GM11168 (cell line): ENCODE measurements at regions not wholly inside any gene's neighbourhood (a gene's known extent, or its start where the extent isn't known, plus 50 kb on each side); places are given as distances from the start of the nearest gene placed in this dataset.

Source experiments
- in situ Hi-C: fragments of 300-500 bp; cut with MboI; formaldehyde crosslinking; loops from one replicate; pipeline ENCODE4 v1.12.0; 2022; ENCODE audit warnings: low sequenced_read_pairs; ENCODE audit not compliant: unreplicated experiment

DNA sequence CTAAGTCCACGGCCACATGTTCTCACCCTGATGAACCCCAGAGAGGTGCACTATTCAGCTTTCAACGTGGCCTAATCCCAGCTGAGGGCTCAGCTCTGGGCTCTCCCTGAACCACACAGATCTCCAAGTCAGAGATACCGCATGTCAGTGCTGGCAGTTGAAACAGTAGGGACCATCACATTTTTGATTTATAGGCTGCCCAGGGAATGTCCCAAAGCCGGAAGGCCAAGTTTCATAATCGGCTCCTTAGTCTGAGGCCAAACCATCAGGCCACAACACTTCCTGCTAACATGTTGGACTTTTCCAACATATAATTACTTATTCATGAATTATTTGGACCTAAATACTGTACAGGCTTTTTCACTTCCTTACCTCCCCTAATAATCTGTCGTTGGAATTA is 91.9 kb upstream of the KLHL29 start:
- in situ Hi-C loops, result no loop called here

DNA sequence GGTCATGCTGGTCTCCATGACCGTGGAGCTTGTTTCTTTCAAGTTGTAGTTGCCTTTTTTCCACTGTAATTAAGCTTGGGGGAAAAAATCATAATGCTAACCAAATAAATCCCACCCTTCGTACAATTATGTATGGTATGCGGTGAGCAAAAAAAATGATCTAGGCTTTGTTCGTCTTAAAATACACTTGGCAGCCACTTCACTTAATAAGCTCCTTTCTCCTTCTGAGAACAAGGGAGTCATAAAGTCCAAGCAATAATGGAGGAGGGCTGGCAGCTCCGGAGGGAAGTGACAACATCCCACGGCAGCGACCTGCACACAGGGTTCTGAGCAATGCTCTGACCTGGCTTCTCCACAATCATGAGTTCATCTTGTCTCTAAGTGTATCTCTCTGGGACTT is 91.2 kb upstream of the KLHL29 start:
- in situ Hi-C loops, result no loop called here

DNA sequence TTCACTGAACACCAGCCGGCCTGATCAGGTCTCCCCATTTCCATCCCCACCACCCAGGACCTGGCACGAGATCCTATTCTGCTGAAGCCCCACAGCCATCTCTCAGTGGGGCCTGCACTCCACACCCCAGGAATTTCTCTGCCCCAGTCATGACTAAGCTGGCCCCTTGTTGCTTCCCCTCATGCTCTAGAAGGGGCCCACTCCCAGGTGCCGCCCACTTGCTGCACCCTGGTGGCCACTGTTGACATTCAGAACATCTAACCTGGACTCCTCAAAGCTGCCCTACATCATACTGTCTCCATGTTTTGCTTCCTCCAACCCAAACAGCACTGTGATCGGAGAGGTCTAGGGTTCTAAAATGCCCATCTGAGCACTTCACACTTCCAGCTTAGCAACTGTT is 90.7 kb upstream of the KLHL29 start:
- in situ Hi-C loops, result no loop called here

DNA sequence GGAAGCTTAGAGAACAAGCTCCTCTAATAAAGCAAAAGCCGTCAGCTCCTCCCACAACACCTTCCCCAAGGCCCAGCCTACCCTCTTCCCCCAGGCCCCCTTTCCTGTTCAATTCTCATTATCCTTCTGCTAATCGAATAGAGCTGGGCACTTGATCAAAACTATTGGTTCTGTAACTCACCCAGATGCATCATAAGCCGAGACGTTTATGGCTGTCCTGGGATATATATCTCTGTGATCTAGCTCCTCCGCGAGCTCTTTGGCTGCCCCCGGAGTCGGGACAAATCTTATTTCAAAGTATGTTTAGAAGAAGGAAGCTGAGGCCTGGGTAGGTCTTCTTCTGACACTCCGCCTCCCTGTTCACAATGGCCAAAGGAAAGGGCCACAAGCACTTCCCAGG is 88.3 kb upstream of the KLHL29 start:
- in situ Hi-C loops, result no loop called here

DNA sequence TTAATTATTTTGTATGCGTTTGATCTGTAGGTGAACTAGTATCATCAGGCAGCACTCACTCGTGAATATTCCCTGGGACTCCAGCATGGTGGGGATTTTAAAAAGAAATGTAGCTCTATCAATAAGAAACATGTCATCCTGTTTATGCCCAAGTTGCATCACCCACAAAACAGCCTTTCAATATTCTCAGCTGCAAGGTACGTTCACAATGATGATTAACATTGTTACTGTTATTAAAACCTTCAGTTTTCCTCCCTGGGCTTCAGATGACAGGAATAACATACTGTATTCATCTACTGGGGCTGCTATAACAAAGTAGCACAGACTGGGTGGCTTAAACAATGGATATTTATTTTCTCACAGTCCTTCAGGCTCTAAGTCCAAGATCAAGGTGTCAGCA is 87.9 kb upstream of the KLHL29 start:
- in situ Hi-C loops, result no loop called here

DNA sequence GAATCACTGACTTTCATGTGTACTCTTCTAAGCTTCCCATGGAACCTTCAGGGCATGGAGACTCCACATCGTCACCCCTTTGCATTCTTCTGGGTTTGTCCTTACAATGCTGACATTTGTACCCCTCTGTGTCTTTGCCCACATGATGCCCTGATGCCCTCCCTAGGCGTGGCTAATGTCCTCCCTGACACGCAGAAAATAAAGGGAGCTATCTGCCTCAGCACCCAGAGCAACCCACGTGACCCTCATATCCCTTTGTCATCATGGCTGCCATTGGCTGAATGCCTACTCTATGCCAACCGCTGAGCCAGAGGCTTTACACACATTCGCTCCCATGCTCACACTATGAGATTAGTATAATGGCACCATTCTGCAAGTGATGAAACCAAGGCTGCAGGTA is 86.4 kb upstream of the KLHL29 start:
- in situ Hi-C loops, result no loop called here

DNA sequence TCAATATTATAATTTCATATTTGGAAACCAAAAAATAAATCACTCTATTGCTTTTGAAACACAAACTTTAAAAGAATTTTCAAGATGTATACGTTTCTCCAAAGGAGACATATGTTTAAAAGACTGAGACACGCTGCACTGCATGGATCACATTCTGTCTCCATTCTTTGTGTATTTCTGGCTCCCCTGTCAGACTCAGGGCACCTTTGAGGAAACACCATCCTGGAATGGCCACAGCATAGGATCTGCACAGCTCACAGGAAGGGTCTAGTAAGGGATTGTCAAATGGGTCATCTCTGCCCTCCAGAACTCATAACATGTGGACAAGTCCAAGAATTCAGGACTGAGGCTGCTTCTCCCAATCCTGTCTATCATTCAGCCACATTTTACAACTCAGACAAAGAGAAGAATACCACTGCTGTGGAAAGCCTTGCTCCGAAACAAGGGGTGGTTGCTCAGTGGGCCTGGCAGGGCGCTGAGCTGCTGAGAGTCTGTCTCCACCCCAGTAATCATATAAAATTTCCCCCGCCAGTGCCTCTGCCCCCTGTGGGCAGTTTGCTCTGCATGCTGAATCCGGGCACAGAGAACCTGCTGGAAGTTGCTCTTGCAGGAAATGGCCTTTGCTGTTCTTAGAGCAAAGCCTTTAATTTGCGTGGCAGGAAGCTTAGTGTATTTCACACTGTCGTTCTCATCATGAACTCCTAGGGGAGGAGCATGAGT is 85.3 kb upstream of the KLHL29 start:
- in situ Hi-C loops, result no loop called here

DNA sequence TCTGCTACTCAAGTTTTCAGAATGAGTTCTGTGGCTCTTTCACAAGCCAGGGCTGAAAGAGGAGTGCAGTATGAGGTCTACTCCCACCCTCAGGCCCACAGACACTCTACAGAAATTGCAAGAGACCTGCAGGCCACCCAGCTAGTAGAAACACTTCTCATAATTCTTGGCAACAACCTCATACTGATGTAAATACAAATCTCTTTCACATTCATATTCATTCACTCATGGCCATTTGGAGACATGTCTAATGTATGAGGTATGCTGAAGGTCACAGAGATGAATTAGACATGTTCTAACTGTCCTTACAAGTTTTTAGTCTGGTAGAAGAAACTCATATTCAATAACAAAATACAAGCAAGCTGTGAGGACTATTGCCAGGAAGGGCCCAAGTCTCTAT is 83.8 kb upstream of the KLHL29 start:
- in situ Hi-C loops, result no loop called here

DNA sequence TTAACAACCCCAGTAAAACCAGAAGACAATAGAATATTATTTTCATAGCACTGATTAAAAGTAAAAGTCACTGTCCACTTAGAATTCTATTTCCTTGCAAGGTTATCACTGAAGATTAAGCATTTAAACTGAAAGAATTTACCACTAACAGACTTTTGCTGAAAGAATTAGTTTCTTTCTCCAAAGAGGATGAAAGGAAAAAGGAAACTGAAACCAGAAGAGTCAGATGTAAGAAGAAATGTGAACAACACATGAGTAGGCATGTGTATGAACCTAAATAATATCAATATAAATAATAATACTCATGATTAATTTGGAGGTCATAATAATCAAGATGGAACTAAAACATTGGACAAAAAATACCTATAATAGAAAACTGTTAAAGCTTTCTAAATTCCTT is 82.4 kb upstream of the KLHL29 start:
- in situ Hi-C loops, result no loop called here

DNA sequence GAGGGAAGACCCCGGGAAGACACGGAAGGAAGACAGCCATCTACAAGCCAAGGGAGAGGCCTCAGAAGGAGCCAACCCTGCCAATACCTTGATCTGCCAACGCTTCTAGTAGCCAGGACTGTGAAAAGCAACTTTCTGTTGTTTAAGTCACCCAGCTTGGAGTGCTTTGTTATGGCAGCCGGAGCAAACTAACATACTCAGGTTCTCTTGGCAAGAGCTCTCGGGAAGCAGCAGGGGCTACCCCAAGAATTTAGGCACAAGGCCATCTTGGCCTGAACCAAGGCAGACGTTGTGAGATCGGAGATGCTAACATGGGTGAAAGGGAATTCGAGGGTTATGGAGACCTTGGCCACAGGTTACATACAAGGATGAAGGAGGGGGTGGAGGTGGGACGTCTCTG is 78.6 kb upstream of the KLHL29 start:
- in situ Hi-C loops, result no loop called here

DNA sequence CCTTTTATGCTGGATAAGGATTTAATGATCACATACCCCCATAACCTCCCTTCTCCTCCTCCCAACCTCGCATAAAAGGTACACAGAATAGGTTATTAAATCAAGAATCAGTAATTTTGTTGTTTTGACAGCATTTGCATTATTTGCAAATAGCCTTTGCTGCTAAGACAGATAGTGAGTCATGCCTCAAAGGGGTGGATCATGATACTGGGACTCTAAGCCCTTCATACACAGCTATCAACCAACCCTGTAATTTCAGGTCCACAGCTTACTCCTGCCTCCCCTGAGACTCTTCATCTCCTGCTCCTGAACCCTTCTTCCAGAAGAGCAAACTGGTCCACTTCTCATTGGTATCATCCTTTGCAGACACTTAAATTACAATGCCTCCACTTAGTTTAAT is 73.8 kb upstream of the KLHL29 start:
- in situ Hi-C loops, result no loop called here

DNA sequence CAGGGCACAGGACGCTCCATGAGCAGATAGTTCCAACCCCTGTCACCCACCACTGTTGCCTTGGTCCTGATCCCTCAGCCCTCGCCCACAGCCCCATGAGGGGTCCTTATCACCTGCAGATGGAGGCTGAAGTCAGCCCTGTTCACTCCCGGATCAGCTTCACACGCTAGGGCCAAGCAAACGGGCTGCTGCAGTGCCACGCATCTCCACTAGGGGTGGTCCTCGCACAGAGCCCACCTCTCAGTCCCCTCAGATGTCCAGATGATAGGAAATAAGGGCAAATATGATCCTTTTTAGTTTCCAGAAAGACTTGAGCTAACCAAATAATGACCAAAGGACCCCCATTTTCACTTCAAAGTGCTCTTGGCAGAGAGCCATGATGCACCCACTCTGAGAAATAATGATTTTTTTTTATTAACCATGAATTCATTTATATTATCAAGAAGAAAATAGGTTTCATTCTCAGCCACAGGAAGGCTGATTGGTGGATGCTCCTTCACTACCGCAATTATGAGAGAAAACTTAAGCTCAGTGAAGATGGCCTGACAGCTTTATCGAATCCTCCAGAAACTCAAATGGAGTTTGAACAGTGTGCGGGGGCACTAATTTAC is 71.9 kb upstream of the KLHL29 start:
- in situ Hi-C loops, result no loop called here

DNA sequence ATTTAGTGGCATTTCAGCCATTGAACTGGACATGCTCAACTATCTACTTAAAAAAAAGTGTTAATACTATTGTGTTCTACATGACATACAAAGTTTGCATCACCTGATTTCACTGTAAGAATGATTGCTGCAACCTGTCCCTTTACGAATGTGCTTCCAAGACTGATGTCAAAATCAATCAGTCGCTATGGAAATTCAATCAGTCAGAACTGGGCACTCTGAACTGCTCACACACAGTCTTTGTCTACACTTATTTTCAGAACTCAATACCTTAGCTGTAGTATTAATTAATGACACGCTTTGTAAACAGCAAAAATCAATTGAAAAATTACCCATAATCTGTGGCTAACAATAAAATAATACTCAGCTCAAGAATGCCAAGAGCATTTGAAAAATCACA is 70.3 kb upstream of the KLHL29 start:
- in situ Hi-C loops, result no loop called here

DNA sequence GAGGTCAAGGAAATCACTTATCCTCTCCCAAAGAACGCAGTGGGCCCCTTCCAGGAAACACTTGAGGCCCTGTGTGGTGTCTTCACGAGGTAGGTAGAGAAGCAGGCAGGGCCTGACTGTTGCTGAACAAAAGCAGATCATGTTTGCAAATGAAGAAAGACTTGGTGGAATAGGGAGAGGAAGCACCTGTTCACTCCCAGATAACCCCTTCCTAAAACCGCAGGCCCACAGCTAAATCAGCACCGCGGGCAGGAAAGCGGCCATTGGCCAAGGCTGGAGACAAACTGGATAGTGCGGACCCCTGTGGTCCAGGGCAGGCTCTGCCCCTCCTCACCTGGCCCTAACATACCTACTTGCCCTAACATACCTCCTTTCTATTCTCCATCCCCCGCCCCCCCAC is 64.9 kb upstream of the KLHL29 start:
- in situ Hi-C loops, result no loop called here

DNA sequence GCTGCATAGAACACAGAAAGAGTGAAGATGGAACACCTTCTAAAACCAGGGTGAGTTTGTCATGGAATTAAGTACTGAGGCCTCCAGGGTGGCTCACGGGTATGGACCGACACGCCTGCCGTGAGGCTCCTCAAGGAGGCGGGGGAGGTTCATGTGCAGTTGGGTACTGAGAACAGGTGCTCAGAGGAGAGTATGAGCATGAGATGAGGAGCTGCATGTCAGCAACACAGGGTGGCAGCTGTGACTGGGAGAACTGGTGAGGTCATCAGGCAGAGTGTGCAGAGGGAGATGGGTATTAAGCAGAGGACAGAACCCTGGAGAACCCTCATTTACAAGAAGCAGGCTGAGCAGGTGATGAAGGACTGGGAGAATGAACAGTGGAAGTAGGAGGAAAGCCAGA is 63.2 kb upstream of the KLHL29 start:
- in situ Hi-C loops, result no loop called here

DNA sequence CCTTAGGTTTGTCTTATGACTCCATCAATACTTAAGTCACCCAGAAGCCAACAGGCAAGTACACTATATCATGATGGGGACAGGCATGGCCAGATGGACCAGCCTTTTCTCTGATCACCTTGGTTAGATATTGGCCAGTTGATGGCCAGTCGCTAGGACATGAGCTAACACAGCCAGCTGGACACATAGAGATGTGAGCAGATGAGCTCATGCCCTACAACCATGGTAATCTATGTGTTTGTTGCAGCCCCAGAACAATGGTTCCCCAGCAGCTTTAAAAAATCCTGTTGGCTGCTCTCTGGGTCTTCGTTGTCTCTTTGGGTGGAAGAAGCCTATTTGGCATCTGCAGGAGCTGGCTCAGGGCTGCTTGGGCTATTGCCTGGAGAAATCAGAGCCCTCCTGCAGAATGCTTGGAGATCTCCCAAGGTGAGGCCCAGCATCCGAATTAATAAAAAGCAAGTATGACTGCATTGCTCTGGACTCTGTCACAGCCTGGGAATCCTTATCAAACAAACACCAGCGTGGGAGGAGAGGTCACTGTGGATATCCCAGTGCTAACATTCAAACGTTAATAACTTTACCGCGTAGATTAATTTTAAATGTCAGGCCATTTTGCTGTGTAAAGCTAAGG is 62.3 kb upstream of the KLHL29 start:
- in situ Hi-C loops, result no loop called here

DNA sequence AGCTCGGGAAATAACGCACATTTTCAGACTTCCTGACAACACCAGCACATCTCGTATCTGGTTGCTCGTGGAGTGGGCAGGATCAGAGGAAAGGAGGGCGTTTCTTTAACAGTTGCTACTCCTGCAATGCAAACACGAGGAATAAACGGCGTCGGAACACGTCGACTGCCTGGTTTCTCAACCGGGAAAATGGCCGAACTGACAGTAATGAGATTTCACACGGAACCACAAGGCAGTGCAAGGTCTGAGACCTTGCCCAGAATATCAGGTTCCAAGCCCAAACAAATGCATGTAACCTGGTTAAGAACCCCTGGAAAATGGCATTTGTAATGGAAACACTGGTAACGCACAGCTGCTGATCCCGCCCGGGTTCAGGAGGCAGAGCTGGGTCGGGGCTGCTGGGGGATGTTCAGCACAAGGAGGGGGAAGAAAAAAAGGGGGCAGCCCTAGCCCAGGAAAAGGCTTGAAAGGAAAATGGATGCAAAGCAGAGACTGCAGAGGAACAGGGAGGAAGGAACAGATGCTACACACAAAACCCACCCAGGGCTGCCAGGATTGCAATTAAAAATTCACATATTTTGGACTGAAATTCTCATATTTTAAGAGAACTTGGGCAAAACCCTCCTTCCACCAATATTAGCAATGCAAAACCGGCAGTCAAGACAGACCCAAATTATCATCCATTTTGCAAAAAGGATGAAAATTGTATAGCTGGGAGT is 61.6 kb upstream of the KLHL29 start:
- in situ Hi-C loops, result no loop called here

DNA sequence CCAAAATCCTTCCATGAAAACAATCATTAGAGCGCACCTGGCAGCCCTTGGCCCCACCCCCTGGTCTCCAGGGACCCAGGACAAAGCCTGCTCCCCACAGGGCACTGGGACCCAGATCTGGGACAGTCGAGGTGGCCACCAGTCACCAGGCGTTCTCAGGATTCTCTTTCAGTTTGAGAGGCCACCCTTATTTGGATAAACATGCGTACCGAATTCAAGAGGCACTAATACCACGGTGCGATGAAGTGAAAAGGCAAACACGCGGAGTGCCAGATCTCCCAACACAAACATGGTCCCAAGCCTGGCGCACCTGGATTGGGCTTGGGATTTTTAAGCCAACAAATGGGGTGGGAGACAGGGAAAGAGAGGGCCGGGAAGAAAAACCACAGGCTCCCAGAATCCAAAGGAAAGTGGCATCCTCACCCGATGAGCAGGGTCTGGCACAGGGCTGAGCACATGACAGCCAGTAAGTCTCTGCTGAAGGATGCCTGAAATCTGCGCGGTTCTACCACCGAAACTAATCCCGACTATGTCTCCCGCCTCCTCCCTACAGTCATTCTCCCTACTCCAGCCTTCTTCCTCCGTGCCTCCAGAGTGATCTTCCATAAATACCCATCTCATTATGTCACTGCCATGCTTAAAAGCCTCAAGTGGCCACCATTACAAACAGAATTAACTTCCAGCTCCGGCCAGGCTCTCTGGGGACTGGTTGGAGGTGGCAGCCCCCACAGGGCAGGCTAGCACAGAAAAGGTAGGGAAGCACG is 60.9 kb upstream of the KLHL29 start:
- in situ Hi-C loops, result no loop called here

DNA sequence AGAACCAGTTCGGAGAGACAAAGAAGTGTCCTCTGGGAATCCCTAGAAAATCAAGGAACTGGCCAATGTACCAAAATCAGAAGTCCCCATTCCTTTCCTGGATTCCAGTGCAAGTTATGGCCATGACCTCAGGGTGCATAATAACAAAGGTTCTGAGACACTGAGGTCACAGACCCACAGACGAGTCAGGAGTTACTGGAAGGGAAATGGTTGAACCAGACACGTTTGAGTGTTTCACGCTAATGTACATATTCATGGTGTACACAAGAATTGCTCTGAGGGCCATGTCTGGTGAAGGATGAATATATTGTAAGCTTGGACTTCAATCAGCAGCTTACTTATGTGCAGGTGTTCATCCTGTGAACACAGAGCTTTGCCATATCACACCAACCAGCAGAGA is 58.6 kb upstream of the KLHL29 start:
- in situ Hi-C loops, result loop anchor here (5.0 kb wide), 1 partner anchor 81 kb away; no protein-coding TSS in a partner anchor

DNA sequence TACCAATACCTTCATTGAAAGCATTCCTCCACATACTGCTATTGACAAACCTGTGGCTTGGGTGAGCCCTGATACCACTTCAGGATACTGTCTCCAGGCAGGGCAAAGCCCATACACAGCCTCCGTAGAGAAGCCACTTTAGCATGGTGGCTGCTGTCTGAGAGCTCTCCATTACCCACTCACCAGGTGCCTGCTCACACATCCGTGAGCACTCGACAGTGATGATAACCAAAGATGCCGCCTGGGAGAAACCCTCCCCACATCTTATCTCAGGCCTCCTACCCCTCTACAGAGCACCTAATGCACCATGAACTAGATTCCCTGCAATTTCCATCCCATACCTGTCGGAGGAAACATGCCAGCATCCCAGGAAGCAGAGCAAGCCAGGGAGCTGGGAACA is 57.6 kb upstream of the KLHL29 start:
- in situ Hi-C loops, result loop anchor here (5.0 kb wide), 1 partner anchor 80 kb away; no protein-coding TSS in a partner anchor
